RWPE2 (cell line): ENCODE measurements at regions not wholly inside any gene's neighbourhood (a gene's known extent, or its start where the extent isn't known, plus 50 kb on each side); places are given as distances from the start of the nearest gene placed in this dataset.

Experiments
- ATAC-seq: fragments of 200-7000 bp; cut with Tn5 transposase; 3 replicates; pipeline ENCODE4 v1.9.1; 2021; ENCODE audit warnings: low read depth
- DNase-seq: peaks from one replicate; pipeline ENCODE4 v3.0.0-alpha.2; 2020; ENCODE audit warnings: low spot score
- H3K27ac ChIP-seq: fragments of 450-650 bp; 2 replicates; pipeline ENCODE4 v1.5.1; 2017; ENCODE audit warnings: mild to moderate bottlenecking; ENCODE audit not compliant: poor library complexity, severe bottlenecking
- H3K27me3 ChIP-seq: fragments of 250-450 bp; sonication (Bioruptor Pico); 2 replicates; pipeline ENCODE4 v1.5.1; 2021; ENCODE audit warnings: mild to moderate bottlenecking, moderate library complexity; ENCODE audit not compliant: insufficient read depth, poor library complexity, severe bottlenecking
- H3K36me3 ChIP-seq: fragments of 250-450 bp; sonication (Bioruptor Pico); 2 replicates; pipeline ENCODE4 v1.5.1; 2020; ENCODE audit warnings: low read depth, mild to moderate bottlenecking, moderate library complexity
- H3K4me1 ChIP-seq: fragments of 250-450 bp; sonication (Bioruptor Pico); 2 replicates; pipeline ENCODE4 v1.5.1; 2021; ENCODE audit warnings: mild to moderate bottlenecking, moderate library complexity; ENCODE audit not compliant: insufficient read depth, poor library complexity, severe bottlenecking
- H3K4me3 ChIP-seq: fragments of 250-450 bp; sonication (Bioruptor Pico); 2 replicates; pipeline ENCODE4 v1.5.1; 2021; ENCODE audit warnings: mild to moderate bottlenecking, moderate library complexity; ENCODE audit not compliant: severe bottlenecking
- H3K9me3 ChIP-seq: fragments of 250-450 bp; sonication (Bioruptor Pico); 2 replicates; pipeline ENCODE4 v1.5.1; 2021; ENCODE audit warnings: mild to moderate bottlenecking, moderate library complexity; ENCODE audit not compliant: severe bottlenecking
- TF ChIP-seq, protein P1 (sequence below): fragments of 450-650 bp; IDR thresholded peaks from one replicate; pipeline ENCODE4 v1.5.1; 2017; ENCODE audit warnings: mild to moderate bottlenecking, moderate library complexity; ENCODE audit not compliant: poor library complexity, severe bottlenecking

DNA sequence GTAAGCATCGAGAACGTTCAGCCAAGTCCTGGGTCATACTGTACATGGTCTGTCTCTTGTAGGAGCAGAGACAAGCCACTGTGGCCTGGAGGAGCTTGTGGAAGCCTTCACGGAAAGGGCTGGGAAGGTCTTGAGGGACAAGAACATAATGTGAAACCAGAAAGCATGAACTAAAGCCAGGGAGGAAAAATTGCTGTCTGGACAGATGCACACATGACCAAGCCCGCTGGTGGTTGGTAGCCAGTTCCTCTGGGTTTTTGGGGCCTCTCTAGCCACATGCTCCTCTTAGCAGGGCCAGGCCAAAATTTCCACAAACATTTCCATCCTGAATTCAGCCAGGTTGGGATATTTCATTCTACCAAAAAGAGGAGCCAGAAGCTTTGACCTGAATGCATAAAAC lies 196.2 kb upstream of the SIX2 start:
- Histone ChIP-seq H3K27ac (no peak overlapping the region), H3K36me3 (no peaks in the 10 kb centered on the region), H3K9me3 (no peaks in the 10 kb centered on the region), H3K27me3 (no peaks in the 10 kb centered on the region), H3K4me3 (no peak overlapping the region), H3K4me1 (no peaks in the 10 kb centered on the region)
- TF ChIP-seq, protein P1, sequence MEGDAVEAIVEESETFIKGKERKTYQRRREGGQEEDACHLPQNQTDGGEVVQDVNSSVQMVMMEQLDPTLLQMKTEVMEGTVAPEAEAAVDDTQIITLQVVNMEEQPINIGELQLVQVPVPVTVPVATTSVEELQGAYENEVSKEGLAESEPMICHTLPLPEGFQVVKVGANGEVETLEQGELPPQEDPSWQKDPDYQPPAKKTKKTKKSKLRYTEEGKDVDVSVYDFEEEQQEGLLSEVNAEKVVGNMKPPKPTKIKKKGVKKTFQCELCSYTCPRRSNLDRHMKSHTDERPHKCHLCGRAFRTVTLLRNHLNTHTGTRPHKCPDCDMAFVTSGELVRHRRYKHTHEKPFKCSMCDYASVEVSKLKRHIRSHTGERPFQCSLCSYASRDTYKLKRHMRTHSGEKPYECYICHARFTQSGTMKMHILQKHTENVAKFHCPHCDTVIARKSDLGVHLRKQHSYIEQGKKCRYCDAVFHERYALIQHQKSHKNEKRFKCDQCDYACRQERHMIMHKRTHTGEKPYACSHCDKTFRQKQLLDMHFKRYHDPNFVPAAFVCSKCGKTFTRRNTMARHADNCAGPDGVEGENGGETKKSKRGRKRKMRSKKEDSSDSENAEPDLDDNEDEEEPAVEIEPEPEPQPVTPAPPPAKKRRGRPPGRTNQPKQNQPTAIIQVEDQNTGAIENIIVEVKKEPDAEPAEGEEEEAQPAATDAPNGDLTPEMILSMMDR = no peak
- ATAC-seq = no peak
- no peak for DNase-seq

DNA sequence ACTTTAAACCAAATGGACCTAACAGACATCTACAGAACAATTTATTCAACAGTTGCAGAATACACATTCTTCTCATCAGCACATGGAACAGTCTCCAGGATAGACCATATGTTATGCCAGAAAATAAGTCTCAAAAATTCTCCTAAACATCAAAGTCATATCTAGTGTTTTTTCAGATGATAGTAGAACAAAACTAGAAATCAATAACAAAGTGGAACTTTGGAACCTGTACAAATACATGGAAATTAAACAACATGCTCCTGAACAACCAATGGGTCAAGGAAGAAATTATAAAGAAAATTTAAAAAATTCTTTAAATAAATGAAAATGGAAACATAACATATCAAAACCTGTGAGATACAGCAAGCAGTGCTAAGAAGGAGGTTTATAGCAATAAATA lies 194.1 kb upstream of the SIX2 start:
- Histone ChIP-seq H3K36me3 (no peaks in the 10 kb centered on the region), H3K9me3 (no peaks in the 10 kb centered on the region), H3K4me1 (no peaks in the 10 kb centered on the region), H3K4me3 (no peak overlapping the region), H3K27ac (no peak overlapping the region), H3K27me3 (no peaks in the 10 kb centered on the region)
- TF ChIP-seq, protein P1 = no peak
- DNase-seq (no peak), ATAC-seq (no peak)

DNA sequence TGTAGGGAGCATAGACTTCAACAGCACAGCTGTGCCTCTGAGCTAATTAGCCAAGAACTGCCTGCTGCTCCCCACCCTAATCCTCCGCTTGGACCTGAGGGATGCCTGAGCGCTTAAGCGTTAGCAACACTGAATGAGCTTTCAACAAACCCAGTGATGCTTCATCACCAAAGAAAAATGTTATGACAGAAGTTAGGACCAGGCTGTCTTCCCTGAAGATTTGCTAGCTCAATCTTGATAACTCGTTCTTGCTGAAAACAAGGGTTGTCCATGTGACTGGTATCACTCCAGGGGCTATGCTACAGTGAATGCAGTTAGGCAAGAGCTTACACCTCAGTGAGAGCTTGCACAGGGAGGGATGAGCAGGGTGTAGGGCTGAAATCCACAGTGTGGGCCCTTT lies 190.7 kb upstream of the SIX2 start:
- TF ChIP-seq, protein P1 = no peak
- Histone ChIP-seq H3K27me3 (no peaks in the 10 kb centered on the region), H3K4me1 (no peaks in the 10 kb centered on the region), H3K4me3 (no peak overlapping the region), H3K27ac (no peak overlapping the region), H3K36me3 (no peaks in the 10 kb centered on the region), H3K9me3 (no peaks in the 10 kb centered on the region)
- DNase-seq (no peak), ATAC-seq (no peak)

DNA sequence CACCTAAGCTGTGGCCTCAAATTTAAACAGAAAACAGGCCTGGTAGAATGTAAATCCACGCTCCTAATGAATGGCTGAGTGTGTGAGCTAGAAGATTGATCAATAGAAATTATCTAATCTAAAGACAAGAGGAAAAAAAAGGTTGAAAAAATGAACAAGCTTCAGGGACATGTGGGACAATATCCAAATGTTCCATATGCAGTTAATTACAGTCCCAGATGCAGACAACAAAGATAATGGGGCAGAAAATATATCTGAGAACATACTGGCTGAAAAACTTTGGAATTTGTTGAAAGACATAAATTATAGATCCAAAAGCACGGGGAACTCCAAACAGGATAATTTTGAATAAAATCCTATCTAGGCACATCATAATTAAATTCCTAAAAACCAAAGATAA lies 186.7 kb upstream of the SIX2 start:
- TF ChIP-seq, protein P1 = no peak
- H3K27me3 ChIP-seq = no peaks in the 10 kb centered on the region
- ATAC-seq = no peak

DNA sequence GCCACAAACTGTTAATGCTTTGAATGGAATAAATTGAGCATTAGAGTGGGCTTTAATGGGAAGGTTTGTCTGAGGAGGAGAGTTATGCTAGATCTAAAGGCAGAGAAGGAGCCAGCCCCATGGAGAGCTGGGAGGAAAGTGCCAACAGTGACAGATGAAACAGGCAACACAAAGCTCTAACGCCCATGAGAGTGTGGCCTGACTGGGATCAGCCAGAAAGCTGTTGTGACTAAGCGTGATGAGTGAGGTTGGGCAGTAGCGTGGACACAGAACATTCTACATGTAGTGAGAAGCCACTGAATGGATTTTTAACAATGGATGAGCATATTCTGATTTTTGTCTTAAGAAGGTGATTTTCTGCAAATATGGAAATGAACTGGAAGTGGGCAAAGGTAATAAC lies 185.3 kb upstream of the SIX2 start:
- H3K27ac ChIP-seq = no peak overlapping the region
- no peaks in the 10 kb centered on the region for H3K9me3 ChIP-seq
- no peaks in the 10 kb centered on the region for H3K4me1 ChIP-seq
- DNase-seq (no peak), ATAC-seq (no peak)
- no peaks in the 10 kb centered on the region for H3K27me3 ChIP-seq
- TF ChIP-seq, protein P1 = no peak
- no peaks in the 10 kb centered on the region for H3K36me3 ChIP-seq
- no peak overlapping the region for H3K4me3 ChIP-seq

More for the DNA sequence above, 186.7 kb upstream of the SIX2 start:
- Histone ChIP-seq H3K4me3 (no peak overlapping the region), H3K4me1 (no peaks in the 10 kb centered on the region), H3K27ac (no peak overlapping the region), H3K36me3 (no peaks in the 10 kb centered on the region), H3K9me3 (no peaks in the 10 kb centered on the region)
- no peak for DNase-seq
